Progenitor cell of endocrine pancreas (in vitro differentiated cells): ENCODE measurements at regions not wholly inside any gene's neighbourhood (a gene's known extent, or its start where the extent isn't known, plus 50 kb on each side); places are given as distances from the start of the nearest gene placed in this dataset.

ENCODE experiments used
- DNase-seq: peaks from one replicate; pipeline ENCODE4 v3.0.0; 2021; ENCODE audit warnings: low spot score; ENCODE audit not compliant: unreplicated experiment
- H3K27ac Mint-ChIP-seq: 2 replicates; pipeline ENCODE4 v1.8.0; 2021; ENCODE audit warnings: mild to moderate bottlenecking, moderate library complexity, mixed read lengths
- H3K27me3 Mint-ChIP-seq: 2 replicates; pipeline ENCODE4 v1.8.0; 2021; ENCODE audit warnings: mixed read lengths
- H3K36me3 Mint-ChIP-seq: 2 replicates; pipeline ENCODE4 v1.8.0; 2022; ENCODE audit warnings: mixed read lengths; ENCODE audit not compliant: insufficient read depth
- H3K4me1 Mint-ChIP-seq: 2 replicates; pipeline ENCODE4 v1.8.0; 2021; ENCODE audit warnings: low read depth, mixed read lengths
- H3K4me3 Mint-ChIP-seq: 2 replicates; pipeline ENCODE4 v1.8.0; 2021; ENCODE audit warnings: low read depth, mild to moderate bottlenecking, moderate library complexity, mixed read lengths
- H3K9me3 Mint-ChIP-seq: 2 replicates; pipeline ENCODE4 v1.8.0; 2021; ENCODE audit warnings: low read depth, mixed read lengths
- TF ChIP-seq, protein P1 (sequence below): fragments of 200-600 bp; sonication (generic); IDR thresholded peaks from one replicate; pipeline ENCODE4 v1.5.0; 2021; ENCODE audit warnings: antibody characterized with exemption, mild to moderate bottlenecking; ENCODE audit not compliant: unreplicated experiment

DNA sequence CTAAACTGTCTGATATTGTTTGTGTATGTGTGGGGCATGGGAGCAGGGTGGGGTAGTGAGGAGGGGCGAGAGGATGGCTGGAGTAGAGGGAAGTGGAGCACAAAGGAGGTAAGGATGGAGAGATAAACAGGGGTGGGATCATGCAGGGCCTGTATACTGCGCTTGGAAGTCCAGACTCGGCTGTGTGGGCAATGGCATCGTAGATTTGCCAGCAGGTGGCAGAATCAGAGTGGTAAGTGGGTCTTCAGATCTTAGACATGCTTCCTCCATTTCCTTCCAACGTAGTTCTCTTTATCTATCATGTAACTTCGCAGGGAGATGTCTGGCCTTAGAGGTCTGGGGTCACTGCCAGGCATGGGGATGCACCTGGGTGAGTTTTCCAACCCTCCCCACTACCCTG lies 155.5 kb downstream of the PDGFRA start:
- H3K27ac Mint-ChIP-seq, result no peak overlapping the region
- H3K4me3 Mint-ChIP-seq, result no peak overlapping the region
- H3K36me3 Mint-ChIP-seq, result no peaks in the 10 kb centered on the region
- no peaks in the 10 kb centered on the region for H3K4me1 Mint-ChIP-seq
- H3K9me3 Mint-ChIP-seq, result peaks cover 3% of the 10 kb centered on the region
- TF ChIP-seq, protein P1, sequence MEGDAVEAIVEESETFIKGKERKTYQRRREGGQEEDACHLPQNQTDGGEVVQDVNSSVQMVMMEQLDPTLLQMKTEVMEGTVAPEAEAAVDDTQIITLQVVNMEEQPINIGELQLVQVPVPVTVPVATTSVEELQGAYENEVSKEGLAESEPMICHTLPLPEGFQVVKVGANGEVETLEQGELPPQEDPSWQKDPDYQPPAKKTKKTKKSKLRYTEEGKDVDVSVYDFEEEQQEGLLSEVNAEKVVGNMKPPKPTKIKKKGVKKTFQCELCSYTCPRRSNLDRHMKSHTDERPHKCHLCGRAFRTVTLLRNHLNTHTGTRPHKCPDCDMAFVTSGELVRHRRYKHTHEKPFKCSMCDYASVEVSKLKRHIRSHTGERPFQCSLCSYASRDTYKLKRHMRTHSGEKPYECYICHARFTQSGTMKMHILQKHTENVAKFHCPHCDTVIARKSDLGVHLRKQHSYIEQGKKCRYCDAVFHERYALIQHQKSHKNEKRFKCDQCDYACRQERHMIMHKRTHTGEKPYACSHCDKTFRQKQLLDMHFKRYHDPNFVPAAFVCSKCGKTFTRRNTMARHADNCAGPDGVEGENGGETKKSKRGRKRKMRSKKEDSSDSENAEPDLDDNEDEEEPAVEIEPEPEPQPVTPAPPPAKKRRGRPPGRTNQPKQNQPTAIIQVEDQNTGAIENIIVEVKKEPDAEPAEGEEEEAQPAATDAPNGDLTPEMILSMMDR, result peak; percentile 50
- no peaks in the 10 kb centered on the region for H3K27me3 Mint-ChIP-seq
- no peak for DNase-seq

DNA sequence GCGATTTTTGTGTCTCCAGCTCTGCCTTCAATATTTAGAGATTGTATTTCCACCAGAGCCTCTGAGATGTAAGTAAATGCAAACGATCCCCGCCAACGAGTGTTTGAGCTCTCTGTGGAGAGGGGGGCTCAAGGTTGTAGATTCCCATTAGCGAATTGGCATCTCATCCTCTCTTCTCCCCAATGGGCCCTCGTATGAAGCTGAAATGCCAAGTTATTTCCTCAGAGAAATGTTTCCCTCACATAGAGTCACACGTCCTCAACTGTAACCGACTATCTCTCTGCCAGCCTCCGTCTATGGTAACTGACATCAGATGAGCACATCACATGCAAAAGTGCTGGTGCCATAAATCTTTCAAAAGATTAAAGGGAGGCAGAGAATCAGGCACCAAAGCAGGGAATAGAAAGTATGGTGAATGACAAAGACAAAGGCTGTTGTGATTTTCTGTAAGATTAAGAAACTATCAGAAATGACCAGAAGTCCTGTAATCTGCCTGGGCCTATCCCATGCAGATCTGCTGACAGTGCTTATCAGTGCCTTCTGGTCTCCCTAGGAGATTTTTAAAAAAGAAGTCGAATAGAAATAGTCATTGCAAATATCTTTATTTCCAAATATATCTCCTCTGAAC lies 157.1 kb downstream of the PDGFRA start:
- TF ChIP-seq, protein P1, result no peak
- H3K27ac Mint-ChIP-seq, result no peak overlapping the region
- H3K27me3 Mint-ChIP-seq, result no peaks in the 10 kb centered on the region
- peaks cover 3% of the 10 kb centered on the region for H3K9me3 Mint-ChIP-seq
- no peak for DNase-seq
- H3K4me1 Mint-ChIP-seq, result no peaks in the 10 kb centered on the region
- H3K36me3 Mint-ChIP-seq, result no peaks in the 10 kb centered on the region
- H3K4me3 Mint-ChIP-seq, result no peak overlapping the region

DNA sequence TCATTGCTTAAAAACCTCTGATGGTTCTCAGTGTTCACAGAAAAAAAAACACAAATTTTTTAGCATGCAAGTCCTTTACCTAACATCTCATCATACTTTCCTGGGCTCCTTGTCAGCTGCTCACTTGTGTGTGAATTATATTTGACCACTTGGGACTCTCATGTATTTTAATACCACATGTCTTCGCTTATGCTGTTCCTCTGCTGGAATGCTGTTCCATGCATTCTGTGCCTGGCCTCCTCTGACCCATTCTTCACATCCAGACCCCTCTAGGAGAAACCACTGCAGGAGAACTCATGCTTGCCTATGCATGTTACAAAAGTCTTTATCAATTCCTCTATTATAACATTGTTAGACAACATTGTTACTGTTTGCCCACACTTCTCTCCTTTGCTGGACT lies 157.6 kb downstream of the PDGFRA start:
- Mint-ChIP-seq H3K36me3 (no peaks in the 10 kb centered on the region), H3K9me3 (peaks cover 3% of the 10 kb centered on the region), H3K4me1 (no peaks in the 10 kb centered on the region), H3K27ac (no peak overlapping the region), H3K4me3 (no peak overlapping the region), H3K27me3 (no peaks in the 10 kb centered on the region)
- no peak for DNase-seq
- TF ChIP-seq, protein P1, result no peak

DNA sequence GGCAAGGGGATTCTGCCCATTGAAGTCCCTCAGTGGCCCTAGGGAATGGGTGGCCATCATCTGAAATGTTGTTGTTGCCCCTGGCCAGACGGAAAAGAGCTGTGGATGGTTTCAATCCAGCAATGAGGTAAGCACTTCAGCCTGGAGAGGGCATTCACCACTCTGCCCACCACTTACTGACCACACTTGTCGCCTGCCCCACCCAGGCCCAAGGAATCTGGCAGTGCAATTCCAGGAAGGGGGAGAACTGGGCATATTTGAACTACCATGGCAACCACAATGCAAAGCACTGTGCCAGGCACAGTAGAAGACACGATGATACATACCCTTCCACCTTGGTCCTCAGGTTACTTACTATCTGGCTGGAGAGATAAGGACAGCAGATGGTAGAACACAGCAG lies 161.6 kb downstream of the PDGFRA start:
- no peak for DNase-seq
- Mint-ChIP-seq H3K27ac (no peak overlapping the region), H3K36me3 (no peaks in the 10 kb centered on the region), H3K4me3 (no peak overlapping the region), H3K27me3 (no peaks in the 10 kb centered on the region), H3K9me3 (peaks cover 3% of the 10 kb centered on the region), H3K4me1 (no peaks in the 10 kb centered on the region)
- TF ChIP-seq, protein P1, result no peak

DNA sequence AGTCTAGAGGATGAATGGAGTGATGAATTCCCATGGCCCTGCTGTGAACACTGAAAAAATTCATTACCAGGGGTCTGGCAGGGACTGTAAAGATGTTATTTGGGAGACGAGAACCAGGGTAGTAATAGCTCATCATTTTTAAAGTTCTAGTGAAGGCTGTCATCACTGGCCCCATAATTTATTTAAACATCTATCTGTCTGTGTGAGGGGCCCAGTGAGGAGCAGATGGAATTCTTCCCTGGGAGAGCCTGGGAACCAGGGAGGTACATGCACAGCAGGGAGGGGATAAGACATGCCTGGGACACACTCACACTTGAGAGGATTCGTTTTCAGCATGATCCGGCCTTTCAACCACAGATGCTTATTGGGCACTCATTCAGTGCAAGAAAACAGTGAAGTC lies 162.0 kb downstream of the PDGFRA start:
- Mint-ChIP-seq H3K27ac (no peak overlapping the region), H3K27me3 (no peaks in the 10 kb centered on the region), H3K4me3 (no peak overlapping the region), H3K36me3 (no peaks in the 10 kb centered on the region), H3K9me3 (peaks cover 3% of the 10 kb centered on the region), H3K4me1 (no peaks in the 10 kb centered on the region)
- TF ChIP-seq, protein P1, result no peak
- DNase-seq, result no peak
